GM12878 (cell line): ENCODE measurements at regions not wholly inside any gene's neighbourhood (a gene's known extent, or its start where the extent isn't known, plus 50 kb on each side); places are given as distances from the start of the nearest gene placed in this dataset.

Experiments
- ATAC-seq: fragments of 200-7000 bp; cut with Tn5 transposase; 3 replicates; pipeline ENCODE4 v1.9.1; 2020; ENCODE audit warnings: mild to moderate bottlenecking, moderate library complexity
- BruUV-seq: library from RNA; stranded (reverse); fragments of 400-500 nt; replicated peaks from 2 replicates; lab custom pipeline; 2021; lab: Mats Ljungman, UMichigan
- CTCF ChIA-PET: fragments of 300-600 bp; sonication (Branson Sonifier 250); formaldehyde crosslinking; extraction: SDS; loops from one replicate; lab custom pipeline; 2021; ENCODE audit warnings: inconsistent platforms; lab: Yijun Ruan, JAX
- POLR2A ChIA-PET: fragments of 350-600 bp; formaldehyde crosslinking; extraction: SDS; loops from one replicate; lab custom pipeline; 2021; ENCODE audit warnings: inconsistent platforms; lab: Charles Lee
- RAD21 ChIA-PET: fragments of 300-600 bp; sonication (Branson Sonifier 250); formaldehyde crosslinking; loops from one replicate; lab custom pipeline; 2023; ENCODE audit warnings: antibody characterized with exemption; ENCODE audit not compliant: unreplicated experiment; lab: Charles Lee
- SMC1A ChIA-PET: fragments of 300-600 bp; sonication (Branson Sonifier 250); formaldehyde crosslinking; loops from one replicate; lab custom pipeline; 2023; ENCODE audit not compliant: unreplicated experiment, uncharacterized antibody; lab: Charles Lee
- DNase-seq: peaks from one replicate; pipeline ENCODE4 v3.0.0-alpha.2; 2011; ENCODE audit warnings: low read depth, low spot score
- FAIRE-seq: peaks from 3 replicates; lab custom pipeline; 2011; peaks lifted over from hg19 to GRCh38; lab: Jason Lieb, UNC
- H2AFZ ChIP-seq: 2 replicates; pipeline ENCODE4 v1.6.0; 2011; ENCODE audit warnings: low read depth, low read length, control low read depth; ENCODE audit not compliant: control insufficient read depth
- H3K27ac ChIP-seq: 2 replicates; pipeline ENCODE4 v1.5.1; 2011; ENCODE audit warnings: control low read depth; ENCODE audit not compliant: control insufficient read depth, insufficient read depth
- H3K27me3 ChIP-seq, 2 experiments: replicated peaks in 1 of 2; 2 replicates each; pipeline versions ENCODE4 v1.6.0 to v1.6.1; 2011; ENCODE audit warnings: low read length in 1 of 2; ENCODE audit not compliant: control insufficient read depth in 2 of 2, insufficient read depth in 2 of 2
- H3K36me3 ChIP-seq, 2 experiments: 2 replicates each; pipeline ENCODE4 v1.5.1; 2011; ENCODE audit warnings: low read length in 1 of 2; ENCODE audit not compliant: control insufficient read depth in 2 of 2, insufficient read depth in 2 of 2
- H3K4me1 ChIP-seq: 2 replicates; pipeline ENCODE4 v1.6.1; 2011; ENCODE audit warnings: mild to moderate bottlenecking, low read length, moderate library complexity, mixed read lengths; ENCODE audit not compliant: control insufficient read depth, insufficient read depth
- H3K4me2 ChIP-seq: 2 replicates; pipeline ENCODE4 v1.6.0; 2011; ENCODE audit warnings: control low read depth; ENCODE audit not compliant: control insufficient read depth, insufficient read depth
- H3K4me3 ChIP-seq: fragments of 200-600 bp; sonication (generic); 2 replicates; pipeline ENCODE4 v1.5.1; 2016
- H3K79me2 ChIP-seq: 2 replicates; pipeline ENCODE4 v1.6.0; 2011; ENCODE audit warnings: low read length; ENCODE audit not compliant: control insufficient read depth, insufficient read depth
- H3K9ac ChIP-seq: 2 replicates; pipeline ENCODE4 v1.8.0; 2011; ENCODE audit warnings: low read length, control low read depth, mixed read lengths; ENCODE audit not compliant: control insufficient read depth, insufficient read depth
- H3K9me3 ChIP-seq: replicated peaks from 3 replicates; pipeline ENCODE4 v1.5.1; 2011; ENCODE audit warnings: mild to moderate bottlenecking, low read length; ENCODE audit not compliant: control insufficient read depth, insufficient read depth
- H4K20me1 ChIP-seq: 2 replicates; pipeline ENCODE4 v1.6.0; 2011; ENCODE audit not compliant: control insufficient read depth, insufficient read depth
- ATF2 ChIP-seq: IDR thresholded peaks from 2 replicates; pipeline ENCODE4 v1.6.1; 2012; ENCODE audit warnings: low read length, inconsistent platforms
- MLLT1 ChIP-seq: fragments of 450-650 bp; IDR thresholded peaks from 2 replicates; pipeline ENCODE4 v1.6.1; 2016; ENCODE audit warnings: mild to moderate bottlenecking
- MTA3 ChIP-seq: IDR thresholded peaks from 2 replicates; pipeline ENCODE4 v1.6.1; 2012; ENCODE audit warnings: low read length, inconsistent platforms, borderline replicate concordance
- NFXL1 ChIP-seq: fragments of 450-650 bp; IDR thresholded peaks from 2 replicates; pipeline ENCODE4 v1.6.1; 2017; ENCODE audit warnings: antibody characterized with exemption, mild to moderate bottlenecking, borderline replicate concordance
- POU2F2 ChIP-seq: IDR thresholded peaks from 3 replicates; pipeline ENCODE4 v1.6.1; 2011; ENCODE audit warnings: low read depth, mild to moderate bottlenecking, low read length, borderline replicate concordance
- REST ChIP-seq: IDR thresholded peaks from 2 replicates; pipeline ENCODE4 v1.6.1; 2012; ENCODE audit warnings: mild to moderate bottlenecking, low read depth, low read length
- RUNX3 ChIP-seq: IDR thresholded peaks from 2 replicates; pipeline ENCODE4 v1.6.1; 2012; ENCODE audit warnings: low read length, inconsistent platforms
- SMAD5 ChIP-seq: IDR thresholded peaks from 2 replicates; pipeline ENCODE4 v1.6.1; 2016; ENCODE audit warnings: antibody characterized with exemption, low read depth
- SMARCA5 ChIP-seq: fragments of 450-650 bp; IDR thresholded peaks from 2 replicates; pipeline ENCODE4 v1.6.1; 2017; ENCODE audit warnings: mild to moderate bottlenecking
- TAF1 ChIP-seq: IDR thresholded peaks from 2 replicates; pipeline ENCODE4 v1.6.1; 2011; ENCODE audit warnings: mild to moderate bottlenecking, low read depth, low read length, borderline replicate concordance
- YY1 ChIP-seq: IDR thresholded peaks from 2 replicates; pipeline ENCODE4 v1.6.1; 2011; ENCODE audit warnings: low read depth, mild to moderate bottlenecking, low read length
- ZNF592 ChIP-seq: fragments of 450-650 bp; IDR thresholded peaks from 2 replicates; pipeline ENCODE4 v1.6.1; 2017; ENCODE audit warnings: mild to moderate bottlenecking, moderate library complexity
- WGBS: methylation state at CpG from one replicate; pipeline ENCODE4 v1.1.6; 2016; ENCODE audit warnings: low lambda C conversion rate; ENCODE audit not compliant: insufficient replicate concordance, insufficient coverage; ENCODE audit errors: missing lambda C conversion rate; 5-methylcytosine and 5-hydroxymethylcytosine counted together
- in situ Hi-C: fragments of 300-500 bp; cut with MboI; formaldehyde crosslinking; loops from 9 replicates; pipeline ENCODE4 v1.14.3; 2018; ENCODE audit warnings: mixed read lengths
- intact Hi-C: fragments of 100-400 bp; cut with micrococcal nuclease; formaldehyde crosslinking; loops from one replicate; pipeline ENCODE4 v1.14.2; 2022; ENCODE audit not compliant: unreplicated experiment
- TF ChIP-seq, protein P1 (sequence below): IDR thresholded peaks from 2 replicates; pipeline ENCODE4 v1.6.1; 2011; ENCODE audit warnings: low read depth, mild to moderate bottlenecking, low read length, moderate library complexity, borderline replicate concordance; ENCODE audit errors: extremely low read depth

DNA sequence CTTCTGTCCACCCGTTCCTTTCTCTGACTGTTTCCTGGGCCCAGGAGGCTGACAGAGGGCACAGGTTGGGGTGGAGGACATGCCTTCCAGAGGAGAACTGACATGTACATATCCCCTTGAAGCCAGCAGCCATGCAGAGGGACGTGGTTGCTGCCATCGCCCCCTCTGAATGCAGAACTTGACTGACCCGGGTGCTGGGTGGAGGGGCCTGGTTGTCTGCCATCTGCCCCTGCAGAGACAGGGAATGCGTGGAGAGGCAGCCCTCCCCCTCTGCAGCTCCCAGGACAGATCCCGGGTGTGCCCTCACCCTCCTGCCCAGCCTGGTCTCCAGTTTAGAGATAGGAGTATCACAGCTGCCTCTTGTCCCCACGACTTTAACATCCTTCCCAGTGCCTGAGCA lies 383.0 kb upstream of the B3GAT1 start:
- no peak overlapping the region for H3K4me2 ChIP-seq
- H4K20me1 ChIP-seq = no peaks in the 10 kb centered on the region; the same call in 1 of the 2 replicates
- BruUV-seq = no TSS peak
- no peak for ATAC-seq
- POLR2A ChIA-PET = no interaction called here
- WGBS = 24% methylated on average over 7 of the region's 7 CpGs
- H3K9me3 ChIP-seq = no peaks in the 10 kb centered on the region
- no peak overlapping the region for H3K4me3 ChIP-seq
- H3K9ac ChIP-seq = no peak overlapping the region
- DNase-seq = no peak
- no peaks in the 10 kb centered on the region for H3K4me1 ChIP-seq
- H3K27me3 ChIP-seq = peaks cover 1 to 2% of the 10 kb centered on the region in 2 experiments; a peak in 3 of 4 replicates
- H2AFZ ChIP-seq = no peak overlapping the region
- in situ Hi-C loops = no loop called here
- RAD21 ChIA-PET = no interaction called here
- H3K36me3 ChIP-seq = no peaks in the 10 kb centered on the region
- intact Hi-C loops = no loop called here
- SMC1A ChIA-PET = no interaction called here
- H3K27ac ChIP-seq = no peak overlapping the region
- H3K79me2 ChIP-seq = no peaks in the 10 kb centered on the region
- no peak for FAIRE-seq
- CTCF ChIA-PET = no interaction called here
- TF ChIP-seq ZNF592 (no peak), NFXL1 (no peak), SMARCA5 (no peak), MLLT1 (no peak), POU2F2 (no peak), ATF2 (no peak), SMAD5 (no peak), RUNX3 (no peak), TAF1 (no peak), REST (no peak), MTA3 (no peak), YY1 (no peak)
- TF ChIP-seq, protein P1, sequence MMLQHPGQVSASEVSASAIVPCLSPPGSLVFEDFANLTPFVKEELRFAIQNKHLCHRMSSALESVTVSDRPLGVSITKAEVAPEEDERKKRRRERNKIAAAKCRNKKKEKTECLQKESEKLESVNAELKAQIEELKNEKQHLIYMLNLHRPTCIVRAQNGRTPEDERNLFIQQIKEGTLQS = no peak
